AG09309 (cell line): ENCODE measurements at regions not wholly inside any gene's neighbourhood (a gene's known extent, or its start where the extent isn't known, plus 50 kb on each side); places are given as distances from the start of the nearest gene placed in this dataset.

Experiments used
- DNase-seq: peaks from one replicate; pipeline ENCODE4 v3.0.0-alpha.2; 2010; ENCODE audit warnings: low read depth
- H3K4me3 ChIP-seq: 2 replicates; pipeline ENCODE4 v1.5.1; 2011; ENCODE audit warnings: mild to moderate bottlenecking, low read depth, low read length, moderate library complexity; ENCODE audit not compliant: control insufficient read depth
- CTCF ChIP-seq: IDR thresholded peaks from 2 replicates; pipeline ENCODE4 v1.5.1; 2011; ENCODE audit warnings: mild to moderate bottlenecking, low read depth, low read length, inconsistent platforms; ENCODE audit not compliant: insufficient read depth, control insufficient read depth; ENCODE audit errors: missing control alignments

GRCh38 chr5:57566914-57567313, 84.3 kb upstream of the ACTBL2 start:
- no peak overlapping the region for H3K4me3 ChIP-seq
- TF ChIP-seq CTCF: no peak
- peak; percentile 40 for DNase-seq

- H3K4me3 ChIP-seq: no peak overlapping the region
- TF ChIP-seq CTCF: no peak
- no peak for DNase-seq
These were observed 78.7 kb upstream of the ACTBL2 start for GRCh38 chr5:57561231-57561842.

- DNase-seq: no peak
- H3K4me3 ChIP-seq: no peak overlapping the region
- TF ChIP-seq CTCF: no peak
These were observed 76.6 kb upstream of the ACTBL2 start for GRCh38 chr5:57559110-57559635.

- H3K4me3 ChIP-seq: no peak overlapping the region
- no peak for TF ChIP-seq CTCF
These were observed 69.4 kb upstream of the ACTBL2 start for GRCh38 chr5:57552033-57552432.

GRCh38 chr5:57551251-57551650, 68.6 kb upstream of the ACTBL2 start:
- no peak for TF ChIP-seq CTCF
- DNase-seq: no peak
- H3K4me3 ChIP-seq: no peak overlapping the region

More at GRCh38 chr5:57552033-57552432, 69.4 kb upstream of the ACTBL2 start:
- DNase-seq: no peak

GRCh38 chr5:57550132-57550531, 67.5 kb upstream of the ACTBL2 start:
- H3K4me3 ChIP-seq: no peak overlapping the region
- TF ChIP-seq CTCF: no peak
- no peak for DNase-seq

GRCh38 chr5:57549566-57549965, 67.0 kb upstream of the ACTBL2 start:
- TF ChIP-seq CTCF: no peak
- H3K4me3 ChIP-seq: no peak overlapping the region

More at GRCh38 chr5:57549566-57549965, 67.0 kb upstream of the ACTBL2 start:
- no peak for DNase-seq
